ENCODE measurements at regions not wholly inside any gene's neighbourhood (a gene's known extent, or its start where the extent isn't known, plus 50 kb on each side); places are given as distances from the start of the nearest gene placed in this dataset.

DNA sequence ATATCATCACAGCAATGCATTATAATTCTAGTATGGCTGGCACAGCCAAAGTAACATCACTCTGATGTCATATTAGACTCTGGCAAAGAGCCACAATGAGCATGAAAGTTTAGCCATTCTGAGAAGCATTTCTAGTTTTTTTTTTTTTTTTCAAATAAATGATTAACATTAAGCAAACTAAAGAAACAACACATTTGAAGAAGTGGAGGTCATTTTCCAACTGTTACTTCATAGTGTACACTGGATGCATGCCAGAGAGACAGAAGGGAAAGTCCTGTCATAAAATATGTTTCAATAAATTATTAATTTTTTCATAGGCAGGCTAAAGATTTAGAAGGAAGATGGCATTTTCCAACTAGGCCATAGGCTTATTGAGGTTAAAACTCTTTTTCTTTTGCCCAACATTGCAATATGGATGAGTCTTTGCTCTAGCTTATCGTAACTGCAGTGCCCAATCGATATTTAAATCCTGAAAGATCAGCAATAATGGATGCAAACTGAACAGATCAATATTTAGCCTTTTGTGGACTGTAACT, 1630.4 kb upstream of the ACVR2A start:
- Mint-ChIP-seq H3K4me1 (ENCODE audit: low read depth, unreplicated experiment) (no peaks in the 10 kb centered on the region), H3K4me3 (ENCODE audit: unreplicated experiment) (no peak overlapping the region), H3K36me3 (ENCODE audit: low read depth, unreplicated experiment) (no peaks in the 10 kb centered on the region), H3K27ac (ENCODE audit: unreplicated experiment) (no peak overlapping the region), H3K9me3 (ENCODE audit: unreplicated experiment) (peaks cover 2% of the 10 kb centered on the region), H3K27me3 (ENCODE audit: low read depth, unreplicated experiment) (no peaks in the 10 kb centered on the region)
- no peak for FAIRE-seq
- no peaks in the 10 kb centered on the region for H3K4me1 ChIP-seq (ENCODE audit: insufficient read depth, low read length)
- no peak overlapping the region for H3K9ac ChIP-seq (ENCODE audit: low read length)
- H3K27me3 ChIP-seq (ENCODE audit: insufficient read depth, low read length): no peaks in the 10 kb centered on the region
- no peaks in the 10 kb centered on the region for H3K36me3 ChIP-seq (ENCODE audit: insufficient read depth, low read length)
- no peak overlapping the region for H3K27ac ChIP-seq (ENCODE audit: low read depth, low read length)
- H4K20me1 ChIP-seq (ENCODE audit: insufficient read depth, low read length): no peaks in the 10 kb centered on the region
- H3K79me2 ChIP-seq (ENCODE audit: insufficient read depth, low read length): no peaks in the 10 kb centered on the region
- H3K4me2 ChIP-seq (ENCODE audit: low read length): no peak overlapping the region
- DNase-seq (ENCODE audit: low read depth): no peak
- TF ChIP-seq, protein P1, sequence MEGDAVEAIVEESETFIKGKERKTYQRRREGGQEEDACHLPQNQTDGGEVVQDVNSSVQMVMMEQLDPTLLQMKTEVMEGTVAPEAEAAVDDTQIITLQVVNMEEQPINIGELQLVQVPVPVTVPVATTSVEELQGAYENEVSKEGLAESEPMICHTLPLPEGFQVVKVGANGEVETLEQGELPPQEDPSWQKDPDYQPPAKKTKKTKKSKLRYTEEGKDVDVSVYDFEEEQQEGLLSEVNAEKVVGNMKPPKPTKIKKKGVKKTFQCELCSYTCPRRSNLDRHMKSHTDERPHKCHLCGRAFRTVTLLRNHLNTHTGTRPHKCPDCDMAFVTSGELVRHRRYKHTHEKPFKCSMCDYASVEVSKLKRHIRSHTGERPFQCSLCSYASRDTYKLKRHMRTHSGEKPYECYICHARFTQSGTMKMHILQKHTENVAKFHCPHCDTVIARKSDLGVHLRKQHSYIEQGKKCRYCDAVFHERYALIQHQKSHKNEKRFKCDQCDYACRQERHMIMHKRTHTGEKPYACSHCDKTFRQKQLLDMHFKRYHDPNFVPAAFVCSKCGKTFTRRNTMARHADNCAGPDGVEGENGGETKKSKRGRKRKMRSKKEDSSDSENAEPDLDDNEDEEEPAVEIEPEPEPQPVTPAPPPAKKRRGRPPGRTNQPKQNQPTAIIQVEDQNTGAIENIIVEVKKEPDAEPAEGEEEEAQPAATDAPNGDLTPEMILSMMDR (IDR thresholded peaks at IDR 0.05; ENCODE audit: insufficient read depth, low read depth, low read length): no peak
- no peak for TF ChIP-seq EZH2 (IDR thresholded peaks at IDR 0.05; ENCODE audit: insufficient read depth, low read length)
- H2AFZ ChIP-seq (ENCODE audit: low read depth, low read length): no peak overlapping the region
- H3K9me3 ChIP-seq (ENCODE audit: insufficient read depth, low read depth, low read length): no peaks in the 10 kb centered on the region
- H3K4me3 ChIP-seq (ENCODE audit: insufficient read depth, low read depth, low read length): no peak overlapping the region

DNA sequence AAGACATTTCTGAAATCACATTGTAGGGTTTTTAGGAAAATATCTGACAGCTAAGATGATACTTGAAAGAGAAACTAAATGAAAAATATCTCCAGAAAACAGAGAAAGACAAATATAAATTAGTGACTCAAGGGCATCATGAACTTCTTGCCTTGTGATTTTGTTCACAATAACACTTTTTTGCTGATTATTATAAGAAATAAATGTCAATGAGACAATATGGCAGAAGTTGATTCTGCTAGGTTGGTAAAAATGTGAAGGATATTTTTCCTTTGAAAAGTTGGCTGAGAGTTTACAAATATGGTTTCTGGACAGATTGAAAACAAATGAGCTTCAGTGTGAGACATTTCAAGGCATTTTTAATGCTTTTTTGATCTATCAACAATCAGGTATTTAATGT, 1631.2 kb upstream of the ACVR2A start:
- H3K4me2 ChIP-seq (ENCODE audit: low read length): no peak overlapping the region
- H3K27ac ChIP-seq (ENCODE audit: low read depth, low read length): no peak overlapping the region
- DNase-seq (ENCODE audit: low read depth): no peak
- TF ChIP-seq EZH2 (IDR thresholded peaks at IDR 0.05; ENCODE audit: insufficient read depth, low read length): no peak
- TF ChIP-seq, protein P1 (IDR thresholded peaks at IDR 0.05; ENCODE audit: insufficient read depth, low read depth, low read length): no peak
- Mint-ChIP-seq H3K9me3 (ENCODE audit: unreplicated experiment) (peaks cover 2% of the 10 kb centered on the region), H3K36me3 (ENCODE audit: low read depth, unreplicated experiment) (no peaks in the 10 kb centered on the region), H3K27ac (ENCODE audit: unreplicated experiment) (no peak overlapping the region), H3K4me1 (ENCODE audit: low read depth, unreplicated experiment) (no peaks in the 10 kb centered on the region), H3K4me3 (ENCODE audit: unreplicated experiment) (no peak overlapping the region), H3K27me3 (ENCODE audit: low read depth, unreplicated experiment) (no peaks in the 10 kb centered on the region)
- H3K9me3 ChIP-seq (ENCODE audit: insufficient read depth, low read depth, low read length): no peaks in the 10 kb centered on the region
- H3K79me2 ChIP-seq (ENCODE audit: insufficient read depth, low read length): no peaks in the 10 kb centered on the region
- H3K4me1 ChIP-seq (ENCODE audit: insufficient read depth, low read length): no peaks in the 10 kb centered on the region
- no peaks in the 10 kb centered on the region for H3K36me3 ChIP-seq (ENCODE audit: insufficient read depth, low read length)
- no peak for FAIRE-seq
- H3K4me3 ChIP-seq (ENCODE audit: insufficient read depth, low read depth, low read length): no peak overlapping the region
- H2AFZ ChIP-seq (ENCODE audit: low read depth, low read length): no peak overlapping the region
- no peaks in the 10 kb centered on the region for H3K27me3 ChIP-seq (ENCODE audit: insufficient read depth, low read length)
- H3K9ac ChIP-seq (ENCODE audit: low read length): no peak overlapping the region
- no peaks in the 10 kb centered on the region for H4K20me1 ChIP-seq (ENCODE audit: insufficient read depth, low read length)

DNA sequence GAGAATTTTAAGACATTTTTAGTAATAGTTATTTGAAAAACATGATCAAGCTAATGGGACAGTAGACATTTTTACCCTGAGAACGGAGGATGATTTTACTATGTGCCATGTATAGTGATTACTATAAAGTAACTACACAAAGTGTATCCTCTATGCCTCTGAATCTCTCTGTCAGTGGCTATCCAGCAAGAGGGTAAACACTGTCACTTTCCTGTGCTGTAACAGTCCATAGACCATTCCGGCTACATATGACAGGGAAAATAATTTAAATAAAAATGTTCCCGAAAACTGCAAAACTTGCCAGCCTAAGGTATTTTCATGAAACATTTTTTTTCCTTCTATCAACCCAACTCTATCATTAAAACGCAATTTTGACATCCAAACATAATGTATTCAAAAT, 1632.2 kb upstream of the ACVR2A start:
- H3K4me2 ChIP-seq (ENCODE audit: low read length): no peak overlapping the region
- no peaks in the 10 kb centered on the region for H3K27me3 Mint-ChIP-seq (ENCODE audit: low read depth, unreplicated experiment)
- DNase-seq (ENCODE audit: low read depth) (no peak), FAIRE-seq (no peak)
- no peak for TF ChIP-seq EZH2 (IDR thresholded peaks at IDR 0.05; ENCODE audit: insufficient read depth, low read length)
- TF ChIP-seq, protein P1 (IDR thresholded peaks at IDR 0.05; ENCODE audit: insufficient read depth, low read depth, low read length): no peak
- H3K9me3 ChIP-seq (ENCODE audit: insufficient read depth, low read depth, low read length): no peaks in the 10 kb centered on the region
- no peak overlapping the region for H2AFZ ChIP-seq (ENCODE audit: low read depth, low read length)
- no peaks in the 10 kb centered on the region for H3K4me1 ChIP-seq (ENCODE audit: insufficient read depth, low read length)
- H3K79me2 ChIP-seq (ENCODE audit: insufficient read depth, low read length): no peaks in the 10 kb centered on the region
- no peaks in the 10 kb centered on the region for H4K20me1 ChIP-seq (ENCODE audit: insufficient read depth, low read length)
- H3K36me3 ChIP-seq (ENCODE audit: insufficient read depth, low read length): no peaks in the 10 kb centered on the region
- H3K9ac ChIP-seq (ENCODE audit: low read length): no peak overlapping the region
- H3K4me1 Mint-ChIP-seq (ENCODE audit: low read depth, unreplicated experiment): no peaks in the 10 kb centered on the region
- no peak overlapping the region for H3K27ac ChIP-seq (ENCODE audit: low read depth, low read length)
- H3K27ac Mint-ChIP-seq (ENCODE audit: unreplicated experiment): no peak overlapping the region
- no peak overlapping the region for H3K4me3 ChIP-seq (ENCODE audit: insufficient read depth, low read depth, low read length)
- no peak overlapping the region for H3K4me3 Mint-ChIP-seq (ENCODE audit: unreplicated experiment)
- H3K27me3 ChIP-seq (ENCODE audit: insufficient read depth, low read length): no peaks in the 10 kb centered on the region
- H3K9me3 Mint-ChIP-seq (ENCODE audit: unreplicated experiment): peaks cover 2% of the 10 kb centered on the region
- H3K36me3 Mint-ChIP-seq (ENCODE audit: low read depth, unreplicated experiment): no peaks in the 10 kb centered on the region

All from astrocyte (in vitro differentiated cells and primary cell).